Body of pancreas (tissue), 4 donors: ENCODE measurements at regions not wholly inside any gene's neighbourhood (a gene's known extent, or its start where the extent isn't known, plus 50 kb on each side); places are given as distances from the start of the nearest gene placed in this dataset.

Experiments
- ATAC-seq: fragments of 150-250 bp; one replicate; pipeline ENCODE4 v1.9.1; 2016
- DNase-seq, 4 donors: peaks; one replicate each; pipeline ENCODE4 v3.0.0-alpha.2; 2019
- H3K27ac ChIP-seq, 4 donors: fragments of 200-600 bp; sonication (generic); 1 replicate in 3 of 4; 2 replicates in 1 of 4; pipeline versions ENCODE4 v1.5.1 to v1.6.1; 2016 to 2019; ENCODE audit warnings: mild to moderate bottlenecking in 1 of 4, mixed read lengths in 1 of 4, moderate library complexity in 1 of 4
- H3K27me3 ChIP-seq, 2 donors: fragments of 200-600 bp; sonication (generic); one replicate each; pipeline ENCODE4 v1.6.0; 2016; ENCODE audit warnings: mild to moderate bottlenecking in 1 of 2
- H3K36me3 ChIP-seq, 2 donors: fragments of 200-600 bp; sonication (generic); replicated peaks in 1 of 2; 2 replicates each; pipeline ENCODE4 v1.5.1; 2016; ENCODE audit warnings: low read depth in 2 of 2; ENCODE audit not compliant: insufficient read depth in 1 of 2
- H3K4me1 ChIP-seq: fragments of 200-600 bp; sonication (generic); one replicate; pipeline ENCODE4 v1.6.0; 2016
- H3K4me3 ChIP-seq, 2 donors: fragments of 200-600 bp; sonication (generic); 1 replicate in 1 of 2; 2 replicates in 1 of 2; pipeline ENCODE4 v1.5.1; 2016 to 2019
- H3K9me3 ChIP-seq, 3 donors: fragments of 200-600 bp; sonication (generic); 1 replicate in 2 of 3; 2 replicates in 1 of 3; pipeline ENCODE4 v1.5.1; 2016
- CTCF ChIP-seq, 7 experiments: fragments of 450-650 bp in 4 of 7; fragments of 200-600 bp in 3 of 7; sonication (generic) in 3 of 7; IDR thresholded peaks; one replicate each; pipeline ENCODE4 v1.5.1; 2016 to 2019; ENCODE audit warnings: antibody characterized with exemption in 7 of 7
- POLR2A ChIP-seq, 3 donors: fragments of 450-650 bp; IDR thresholded peaks; one replicate each; pipeline ENCODE4 v1.6.1; 2016; ENCODE audit warnings: antibody characterized with exemption in 3 of 3, mild to moderate bottlenecking in 2 of 3
- WGBS, 2 donors: methylation state at CpG; one replicate each; pipeline ENCODE4 v1.1.5; 2017; 5-methylcytosine and 5-hydroxymethylcytosine counted together
- intact Hi-C: fragments of 100-400 bp; cut with DNase I; formaldehyde crosslinking; loops from one replicate; pipeline ENCODE4 v1.15.1; 2023

- Histone ChIP-seq H3K4me3 (no peak overlapping the region), H3K27me3 (no peaks in the 10 kb centered on the region), H3K9me3 (peaks cover 0 to 4% (median 0%) of the 10 kb centered on the region in 3 donors), H3K27ac (no peak overlapping the region), H3K4me1 (no peaks in the 10 kb centered on the region), H3K36me3 (no peaks in the 10 kb centered on the region)
- WGBS, 2 donors, result 33 to 68% methylated on average over 1 of the region's 1 CpG
- TF ChIP-seq POLR2A (IDR thresholded peaks at IDR 0.05), result no peak
- no peak for TF ChIP-seq CTCF (IDR thresholded peaks at IDR 0.05)
- intact Hi-C loops, result no loop called here
- DNase-seq, result no peak
- no peak for ATAC-seq
Measured at GRCh38 chr7:69196593-69196992, 401.7 kb upstream of the AUTS2 start.

GRCh38 chr7:69198250-69198649 is 400.0 kb upstream of the AUTS2 start:
- H3K27ac ChIP-seq, result no peak overlapping the region
- ATAC-seq, result no peak
- H3K27me3 ChIP-seq, result no peaks in the 10 kb centered on the region
- intact Hi-C loops, result no loop called here
- WGBS, 2 donors, result 89 to 95% methylated on average over 1 of the region's 1 CpG
- DNase-seq, result no peak
- H3K9me3 ChIP-seq, result peaks cover 0 to 4% (median 0%) of the 10 kb centered on the region in 3 donors
- H3K36me3 ChIP-seq, result no peaks in the 10 kb centered on the region
- no peaks in the 10 kb centered on the region for H3K4me1 ChIP-seq
- no peak overlapping the region for H3K4me3 ChIP-seq
- TF ChIP-seq POLR2A (IDR thresholded peaks at IDR 0.05) (no peak), CTCF (IDR thresholded peaks at IDR 0.05) (no peak)

GRCh38 chr7:69199041-69199440 is 399.2 kb upstream of the AUTS2 start:
- no peaks in the 10 kb centered on the region for H3K4me1 ChIP-seq
- 62 to 75% methylated on average over 5 of the region's 5 CpGs for WGBS, 2 donors
- no peak for ATAC-seq
- no peak for DNase-seq
- H3K36me3 ChIP-seq, result no peaks in the 10 kb centered on the region
- no peak overlapping the region for H3K4me3 ChIP-seq
- H3K27me3 ChIP-seq, result no peaks in the 10 kb centered on the region
- no peak for TF ChIP-seq CTCF (IDR thresholded peaks at IDR 0.05)
- no peak for TF ChIP-seq POLR2A (IDR thresholded peaks at IDR 0.05)
- intact Hi-C loops, result no loop called here
- peaks cover 0 to 4% (median 0%) of the 10 kb centered on the region in 3 donors for H3K9me3 ChIP-seq
- H3K27ac ChIP-seq, result no peak overlapping the region

- ATAC-seq, result no peak
- 41 to 50% methylated on average over 1 of the region's 1 CpG for WGBS, 2 donors
- intact Hi-C loops, result no loop called here
- no peaks in the 10 kb centered on the region for H3K4me1 ChIP-seq
- H3K27ac ChIP-seq, result no peak overlapping the region
- H3K9me3 ChIP-seq, result peaks cover 0 to 4% (median 0%) of the 10 kb centered on the region in 3 donors
- no peaks in the 10 kb centered on the region for H3K27me3 ChIP-seq
- H3K4me3 ChIP-seq, result no peak overlapping the region
- DNase-seq, result no peak
- H3K36me3 ChIP-seq, result no peaks in the 10 kb centered on the region
- TF ChIP-seq POLR2A (IDR thresholded peaks at IDR 0.05) (no peak), CTCF (IDR thresholded peaks at IDR 0.05) (no peak)
Measured at GRCh38 chr7:69199661-69200060, 398.6 kb upstream of the AUTS2 start.

GRCh38 chr7:69203871-69204270 is 394.4 kb upstream of the AUTS2 start:
- no peaks in the 10 kb centered on the region for H3K9me3 ChIP-seq
- no peak for ATAC-seq

More at GRCh38 chr7:69203871-69204270, 394.4 kb upstream of the AUTS2 start:
- no peak for DNase-seq
- Histone ChIP-seq H3K4me1 (no peaks in the 10 kb centered on the region), H3K27ac (no peak overlapping the region), H3K36me3 (no peaks in the 10 kb centered on the region), H3K27me3 (no peaks in the 10 kb centered on the region), H3K4me3 (no peak overlapping the region)
- no peak for TF ChIP-seq CTCF (IDR thresholded peaks at IDR 0.05)
- TF ChIP-seq POLR2A (IDR thresholded peaks at IDR 0.05), result no peak
- 67 to 87% methylated on average over 2 of the region's 2 CpGs for WGBS, 2 donors
- intact Hi-C loops, result no loop called here
